HepG2 (cell line): ENCODE measurements at regions not wholly inside any gene's neighbourhood (a gene's known extent, or its start where the extent isn't known, plus 50 kb on each side); places are given as distances from the start of the nearest gene placed in this dataset.

Source experiments
- ATAC-seq: fragments of 200-7000 bp; cut with Tn5 transposase; 3 replicates; pipeline ENCODE4 v1.9.1; 2020; ENCODE audit warnings: mild to moderate bottlenecking, moderate library complexity
- BruUV-seq: library from RNA; stranded (reverse); fragments of 400-500 nt; replicated peaks from 2 replicates; lab custom pipeline; 2021; lab: Mats Ljungman, UMichigan
- CTCF ChIA-PET: fragments of 300-600 bp; formaldehyde crosslinking; extraction: SDS; loops from one replicate; lab custom pipeline; 2021; ENCODE audit warnings: low total read pairs, inconsistent platforms, low intra/inter-chr PET ratio; lab: Yijun Ruan, JAX
- POLR2A ChIA-PET: fragments of 350-600 bp; sonication (Branson Sonifier 250); formaldehyde crosslinking; loops from one replicate; lab custom pipeline; 2020; ENCODE audit warnings: antibody characterized with exemption, inconsistent platforms; lab: Yijun Ruan, JAX
- DNase-seq: peaks from one replicate; pipeline ENCODE4 v3.0.0-alpha.2; 2015; ENCODE audit warnings: low spot score
- FAIRE-seq: peaks from 3 replicates; lab custom pipeline; 2011; peaks lifted over from hg19 to GRCh38; lab: Jason Lieb, UNC
- H2AFZ ChIP-seq: one replicate; pipeline ENCODE4 v1.6.1; 2011; ENCODE audit warnings: low read length, inconsistent platforms
- H3K27ac ChIP-seq: fragments of 300-600 bp; 3 replicates; pipeline ENCODE4 v1.8.0; 2011; ENCODE audit warnings: mixed run types, mild to moderate bottlenecking, mixed read lengths, low read length, inconsistent platforms; ENCODE audit not compliant: insufficient read depth; ENCODE audit errors: extremely low read length
- H3K27me3 ChIP-seq, 2 experiments: fragments of 200-600 bp in 1 of 2; 2 replicates in 1 of 2; 3 replicates in 1 of 2; pipeline versions ENCODE4 v1.6.0 to v1.8.0; 2011; ENCODE audit warnings: low read length in 2 of 2, mild to moderate bottlenecking in 2 of 2, moderate library complexity in 2 of 2, inconsistent platforms in 1 of 2; ENCODE audit not compliant: insufficient read depth in 2 of 2, control insufficient read depth in 1 of 2
- H3K36me3 ChIP-seq, 2 experiments: fragments of 200-600 bp in 1 of 2; replicated peaks in 1 of 2; 2 replicates in 1 of 2; 3 replicates in 1 of 2; pipeline versions ENCODE4 v1.5.1 to v1.8.0; 2011; ENCODE audit warnings: low read length in 2 of 2, inconsistent platforms in 1 of 2; ENCODE audit not compliant: insufficient read depth in 2 of 2, control insufficient read depth in 1 of 2
- H3K4me1 ChIP-seq: 2 replicates; pipeline ENCODE4 v1.5.1; 2012; ENCODE audit warnings: low read length, inconsistent platforms; ENCODE audit not compliant: insufficient read depth
- H3K4me2 ChIP-seq: 2 replicates; pipeline ENCODE4 v1.6.0; 2011; ENCODE audit warnings: low read depth, low read length, inconsistent platforms
- H3K4me3 ChIP-seq, 3 experiments: fragments of 200-600 bp in 1 of 3; sonication (generic), shearing (Covaris generic) in 1 of 3; replicated peaks in 1 of 3; 2 replicates each; pipeline ENCODE4 v1.5.1; 2011 to 2016; ENCODE audit warnings: low read length in 3 of 3, inconsistent platforms in 2 of 3, low read depth in 2 of 3, mild to moderate bottlenecking in 2 of 3, control low read depth in 1 of 3, mixed read lengths in 1 of 3; ENCODE audit not compliant: insufficient read depth in 1 of 3
- H3K79me2 ChIP-seq: one replicate; pipeline ENCODE4 v1.6.1; 2011; ENCODE audit warnings: low read length, inconsistent platforms; ENCODE audit not compliant: insufficient read depth
- H3K9ac ChIP-seq: 2 replicates; pipeline ENCODE4 v1.6.0; 2011; ENCODE audit warnings: mild to moderate bottlenecking, low read depth, low read length, inconsistent platforms; ENCODE audit not compliant: insufficient read depth
- H3K9me3 ChIP-seq: 2 replicates; pipeline ENCODE4 v1.5.1; 2012; ENCODE audit warnings: mild to moderate bottlenecking, low read length
- H4K20me1 ChIP-seq: 2 replicates; pipeline ENCODE4 v1.6.0; 2011; ENCODE audit warnings: inconsistent platforms, mild to moderate bottlenecking, low read length, moderate library complexity; ENCODE audit not compliant: insufficient read depth
- CBX5 ChIP-seq: sonication (generic); formaldehyde crosslinking; IDR thresholded peaks from 2 replicates; pipeline ENCODE4 v1.4.0; 2020; ENCODE audit warnings: missing genetic modification reagents, borderline replicate concordance
- CREB1 ChIP-seq, 2 experiments: fragments of 450-650 bp in 1 of 2; IDR thresholded peaks; 2 replicates each; pipeline ENCODE4 v1.6.1; 2016 to 2017; ENCODE audit warnings: control low read depth in 1 of 2, mild to moderate bottlenecking in 1 of 2, missing compliant biosample characterization in 1 of 2, missing genetic modification characterization in 1 of 2
- FOXP1 ChIP-seq, 2 experiments: fragments of 450-650 bp in 1 of 2; IDR thresholded peaks; 2 replicates each; pipeline ENCODE4 v1.6.1; 2017 to 2018; ENCODE audit warnings: antibody characterized with exemption in 1 of 2
- HMG20B ChIP-seq: conservative IDR thresholded peaks from 2 replicates; pipeline ENCODE4 v1.6.1; 2016; ENCODE audit warnings: missing genetic modification reagents, missing compliant biosample characterization
- HOXA3 ChIP-seq: sonication (generic); formaldehyde crosslinking; IDR thresholded peaks from 2 replicates; pipeline ENCODE4 v1.5.0; 2020; ENCODE audit warnings: missing genetic modification reagents
- PBX2 ChIP-seq: IDR thresholded peaks from 2 replicates; pipeline ENCODE4 v1.6.1; 2016; ENCODE audit warnings: control low read depth
- RELA ChIP-seq: sonication (generic); formaldehyde crosslinking; IDR thresholded peaks from 2 replicates; pipeline ENCODE4 v1.4.0; 2020; ENCODE audit warnings: missing genetic modification reagents
- TRAFD1 ChIP-seq: sonication (generic); formaldehyde crosslinking; IDR thresholded peaks from 2 replicates; pipeline ENCODE4 v1.5.1; 2020; ENCODE audit warnings: missing genetic modification reagents, mild to moderate bottlenecking, borderline replicate concordance
- U2AF1 ChIP-seq: fragments of 200-400 bp; formaldehyde crosslinking; optimal IDR thresholded peaks from 2 replicates; pipeline ENCODE3; 2017; ENCODE audit warnings: mild to moderate bottlenecking, low read depth, low read length
- ZNF263 ChIP-seq: sonication (generic); formaldehyde crosslinking; IDR thresholded peaks from 2 replicates; pipeline ENCODE4 v1.4.0; 2020; ENCODE audit warnings: missing genetic modification reagents
- ZNF281 ChIP-seq: sonication (generic); formaldehyde crosslinking; IDR thresholded peaks from 2 replicates; pipeline ENCODE4 v1.4.0; 2020; ENCODE audit warnings: missing genetic modification reagents, borderline replicate concordance
- ZNF33B ChIP-seq: sonication (generic); formaldehyde crosslinking; IDR thresholded peaks from 2 replicates; pipeline ENCODE4 v1.5.1; 2020; ENCODE audit warnings: mild to moderate bottlenecking, missing genetic modification reagents
- ZNF44 ChIP-seq: sonication (generic); formaldehyde crosslinking; IDR thresholded peaks from 2 replicates; pipeline ENCODE4 v1.5.1; 2020; ENCODE audit warnings: mild to moderate bottlenecking, missing genetic modification reagents
- ZXDC ChIP-seq: sonication (generic); formaldehyde crosslinking; IDR thresholded peaks from 2 replicates; pipeline ENCODE4 v1.5.0; 2020; ENCODE audit warnings: mild to moderate bottlenecking, missing genetic modification reagents
- WGBS: methylation state at CpG from one replicate; pipeline ENCODE4 v1.1.6; 2017; ENCODE audit warnings: low lambda C conversion rate; 5-methylcytosine and 5-hydroxymethylcytosine counted together
- in situ Hi-C: cut with HindIII; loops from 2 replicates; pipeline ENCODE4 v1.10.0; 2017; ENCODE audit warnings: low pct_unique_long_range_greater_than_20kb; ENCODE audit not compliant: extremely low pct_ligation_motif_present
- intact Hi-C: fragments of 100-400 bp; cut with micrococcal nuclease; formaldehyde crosslinking; loops from one replicate; pipeline ENCODE4 v1.10.0; 2022; ENCODE audit not compliant: unreplicated experiment

GRCh38 chr9:119771341-119771740, 402.1 kb upstream of the BRINP1 start:
- H3K27ac ChIP-seq, result no peak overlapping the region
- WGBS, result 4% methylated on average over 1 of the region's 1 CpG
- no peak for FAIRE-seq
- in situ Hi-C loops, result no loop called here
- no TSS peak for BruUV-seq
- no peak overlapping the region for H3K9ac ChIP-seq
- no peak for ATAC-seq
- H3K4me1 ChIP-seq, result no peaks in the 10 kb centered on the region
- no peaks in the 10 kb centered on the region for H3K27me3 ChIP-seq
- TF ChIP-seq U2AF1 (no peak), ZXDC (CRISPR knock-in tag) (no peak), ZNF33B (CRISPR knock-in tag) (no peak), FOXP1 (IDR thresholded peaks at IDR 0.05) (no peak), FOXP1 (CRISPR knock-in tag; IDR thresholded peaks at IDR 0.05) (no peak), PBX2 (CRISPR knock-in tag) (no peak), HMG20B (no peak), ZNF44 (no peak), RELA (CRISPR knock-in tag) (no peak), HOXA3 (CRISPR knock-in tag) (no peak), TRAFD1 (CRISPR knock-in tag) (no peak), ZNF281 (no peak), CBX5 (CRISPR knock-in tag) (no peak), ZNF263 (CRISPR knock-in tag) (no peak), CREB1 (IDR thresholded peaks at IDR 0.05) (no peak), CREB1 (CRISPR knock-in tag; IDR thresholded peaks at IDR 0.05) (no peak)
- CTCF ChIA-PET, result no interaction called here
- no peaks in the 10 kb centered on the region for H3K36me3 ChIP-seq
- no peak overlapping the region for H3K4me2 ChIP-seq
- no peaks in the 10 kb centered on the region for H3K79me2 ChIP-seq
- POLR2A ChIA-PET, result no interaction called here
- no peaks in the 10 kb centered on the region for H3K9me3 ChIP-seq
- H2AFZ ChIP-seq, result no peak overlapping the region
- intact Hi-C loops, result no loop called here
- no peaks in the 10 kb centered on the region for H4K20me1 ChIP-seq
- DNase-seq, result no peak
- no peak overlapping the region for H3K4me3 ChIP-seq
